GOT3 (cell line): ENCODE measurements at regions not wholly inside any gene's neighbourhood (a gene's known extent, or its start where the extent isn't known, plus 50 kb on each side); places are given as distances from the start of the nearest gene placed in this dataset.
"Not testable (repeated sequence)": the region's sequence is repeated elsewhere in the genome, so short reads cannot be mapped to it uniquely, and the experiment has no call there.

Experiments used
- DNase-seq: peaks from one replicate; lab custom pipeline; 2025; ENCODE audit warnings: mixed read lengths; lab: John Stamatoyannopoulos, UW

DNA sequence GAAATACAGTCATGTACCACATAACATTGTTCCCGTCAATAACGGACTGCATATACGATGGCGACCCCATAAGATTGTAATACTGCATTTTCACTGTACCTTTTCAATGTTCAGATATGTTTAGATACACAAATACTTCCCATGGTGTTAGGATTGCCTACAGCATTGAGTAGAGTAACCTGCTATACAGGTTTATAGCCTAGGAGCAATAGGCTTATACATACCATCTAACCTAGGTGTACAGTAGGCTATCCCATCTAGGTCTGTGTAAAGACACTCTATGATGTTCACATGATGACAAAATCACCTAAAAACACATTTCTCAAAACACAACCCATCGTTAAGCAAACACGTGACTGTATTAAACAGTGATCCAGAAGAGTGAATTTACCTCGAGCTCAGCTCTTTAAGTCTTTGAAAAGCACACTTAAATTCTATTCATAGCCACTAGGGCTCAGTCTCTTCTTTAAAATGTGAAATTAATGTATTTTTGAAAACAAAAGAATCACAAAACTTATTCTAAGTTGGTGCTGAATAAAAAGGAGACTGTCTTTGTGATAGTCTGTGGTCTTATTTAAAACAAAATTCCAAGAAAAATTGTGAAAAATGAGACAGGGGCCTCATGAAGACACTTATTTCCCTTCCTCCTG, 239.1 kb upstream of the ARID2 start:
- DNase-seq = no peak

DNA sequence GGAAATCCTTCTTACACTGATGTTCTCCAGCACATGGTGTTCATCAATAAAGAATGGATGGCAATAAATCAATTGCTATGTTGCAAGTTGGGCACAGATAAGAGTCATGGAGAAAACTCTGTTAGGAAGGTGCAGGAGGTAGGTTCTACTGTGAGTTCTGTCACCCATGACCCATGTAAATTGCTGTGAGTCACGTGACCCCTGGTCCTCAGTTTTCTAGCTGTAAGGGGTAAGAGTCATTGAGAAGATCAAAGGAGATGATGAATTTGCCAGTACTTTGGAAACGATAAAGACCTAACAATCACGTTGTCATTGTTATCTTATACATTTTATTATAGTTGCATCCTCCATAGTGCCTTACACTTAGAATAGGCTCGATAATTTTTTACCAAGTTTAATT, 235.2 kb upstream of the ARID2 start:
- DNase-seq = no peak

DNA sequence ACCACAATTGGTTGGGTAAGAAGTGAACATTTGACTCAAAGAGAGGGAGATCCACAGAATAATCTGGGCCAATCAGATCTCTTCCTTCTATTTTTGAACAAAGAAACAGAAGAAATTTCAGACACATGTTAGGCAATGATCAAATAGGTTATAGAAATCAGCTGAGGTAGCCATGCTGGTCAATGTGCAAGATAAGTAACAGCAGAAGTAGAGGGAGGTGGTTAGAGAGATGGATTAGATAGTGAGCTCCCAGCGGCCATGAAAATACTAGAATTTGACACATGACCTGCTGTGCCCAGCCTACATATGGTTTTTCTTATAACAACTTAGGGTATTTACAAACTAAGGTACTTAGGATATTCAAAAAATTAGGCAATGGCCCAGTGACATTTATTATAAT, 230.9 kb upstream of the ARID2 start:
- no peak for DNase-seq

- DNase-seq = no peak
Measured at GRCh38 chr12:45502481-45503128, 226.9 kb upstream of the ARID2 start.

DNA sequence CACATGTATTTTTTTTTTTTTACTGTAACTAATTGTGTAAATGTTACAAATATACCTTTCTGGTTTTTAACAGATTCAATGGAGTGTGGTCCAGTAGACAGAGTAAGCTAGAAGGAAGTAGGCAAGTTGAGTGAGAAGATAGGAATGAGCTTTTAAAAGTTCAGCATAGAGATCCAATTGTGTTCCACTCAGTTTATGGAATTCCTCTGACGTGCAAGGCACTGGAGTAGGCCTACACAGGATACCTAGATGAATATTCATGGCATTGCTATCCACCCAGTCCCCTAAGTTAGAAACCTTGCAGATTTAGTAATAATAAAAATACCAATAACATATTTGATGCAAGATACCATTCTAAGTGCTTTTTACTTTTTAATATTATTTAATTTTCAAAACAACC, 225.6 kb upstream of the ARID2 start:
- DNase-seq = no peak

DNA sequence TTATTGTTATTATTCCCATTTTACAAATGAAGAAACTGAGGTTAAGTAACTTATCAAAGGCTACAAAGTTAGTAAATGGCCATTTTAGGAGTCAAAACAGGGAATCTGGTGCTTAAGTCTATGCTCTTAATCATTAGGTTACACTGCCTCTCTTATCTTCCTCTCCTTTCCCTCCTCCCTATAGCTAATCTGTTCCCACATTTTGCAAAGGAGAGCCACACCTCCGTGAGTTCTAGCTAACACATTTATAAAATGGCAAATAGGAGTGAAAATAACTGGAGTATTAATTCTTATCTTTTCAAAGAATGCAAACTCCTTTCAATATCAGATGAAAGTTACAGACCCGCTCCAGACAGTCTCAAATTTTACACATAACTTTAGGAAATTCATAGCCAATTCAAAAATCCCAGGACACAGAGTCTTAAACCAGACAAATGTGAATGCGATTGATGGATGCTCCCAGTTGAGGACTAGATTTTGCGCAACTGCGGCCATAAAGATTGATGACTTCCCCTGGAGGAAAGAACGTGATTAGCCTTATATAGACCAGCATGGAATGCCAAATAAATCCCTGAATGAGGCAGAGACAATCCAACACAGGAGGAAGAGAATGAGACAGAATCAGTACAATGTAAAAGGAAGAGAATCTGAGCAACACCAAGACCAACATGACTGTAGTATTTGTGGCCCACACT, 225.0 kb upstream of the ARID2 start:
- DNase-seq = no peak

GRCh38 chr12:45509187-45509586, 220.3 kb upstream of the ARID2 start:
- DNase-seq = no peak

- DNase-seq = no peak
Measured at GRCh38 chr12:45509621-45510020, 219.9 kb upstream of the ARID2 start.

DNA sequence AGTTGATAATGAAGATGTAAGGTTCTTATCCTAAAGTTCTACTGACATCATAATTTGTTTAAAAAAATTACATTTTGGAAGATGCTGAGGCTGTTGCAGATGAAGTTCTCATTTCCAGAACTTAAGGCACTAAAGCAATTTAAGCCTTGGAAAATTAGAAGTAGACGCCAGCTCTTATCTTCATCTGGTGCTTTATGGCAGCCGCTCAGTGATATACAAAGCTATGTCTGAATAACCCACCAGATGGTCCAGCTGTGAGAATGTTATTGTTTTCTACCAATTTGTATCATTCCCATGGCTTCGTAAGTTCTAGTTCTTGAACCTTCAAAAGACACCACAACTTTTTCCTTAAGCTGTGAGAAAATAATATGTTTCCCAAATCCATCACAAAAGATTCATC, 212.1 kb upstream of the ARID2 start:
- no peak for DNase-seq

GRCh38 chr12:45518291-45519235, 210.9 kb upstream of the ARID2 start:
- no peak for DNase-seq

- no peak for DNase-seq
Measured at GRCh38 chr12:45522227-45522626, 207.3 kb upstream of the ARID2 start.

- not testable (repeated sequence) for DNase-seq
Measured at GRCh38 chr12:45526823-45527222, 202.7 kb upstream of the ARID2 start.

- DNase-seq = no peak
Measured at GRCh38 chr12:45532113-45532512, 197.4 kb upstream of the ARID2 start.

GRCh38 chr12:45535610-45536180, 193.8 kb upstream of the ARID2 start:
- no peak for DNase-seq

DNA sequence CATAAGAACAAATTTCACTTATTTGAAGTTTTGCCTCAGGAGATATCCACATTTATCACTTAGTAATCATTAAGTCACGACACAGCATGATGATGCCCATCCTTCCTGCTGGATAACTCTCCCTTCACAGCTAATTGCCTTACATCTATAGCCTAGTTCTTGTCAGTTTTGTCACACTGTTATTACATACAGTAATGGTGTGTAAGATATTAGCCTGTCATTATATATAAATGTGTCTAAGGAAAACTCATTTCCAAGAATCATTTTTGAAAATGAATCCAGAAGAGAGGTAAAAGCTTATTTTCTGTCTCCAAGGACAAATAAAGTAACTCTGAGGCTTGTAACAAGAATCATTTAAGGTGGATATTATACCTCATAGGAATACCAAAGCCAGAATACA, 193.2 kb upstream of the ARID2 start:
- DNase-seq = no peak

DNA sequence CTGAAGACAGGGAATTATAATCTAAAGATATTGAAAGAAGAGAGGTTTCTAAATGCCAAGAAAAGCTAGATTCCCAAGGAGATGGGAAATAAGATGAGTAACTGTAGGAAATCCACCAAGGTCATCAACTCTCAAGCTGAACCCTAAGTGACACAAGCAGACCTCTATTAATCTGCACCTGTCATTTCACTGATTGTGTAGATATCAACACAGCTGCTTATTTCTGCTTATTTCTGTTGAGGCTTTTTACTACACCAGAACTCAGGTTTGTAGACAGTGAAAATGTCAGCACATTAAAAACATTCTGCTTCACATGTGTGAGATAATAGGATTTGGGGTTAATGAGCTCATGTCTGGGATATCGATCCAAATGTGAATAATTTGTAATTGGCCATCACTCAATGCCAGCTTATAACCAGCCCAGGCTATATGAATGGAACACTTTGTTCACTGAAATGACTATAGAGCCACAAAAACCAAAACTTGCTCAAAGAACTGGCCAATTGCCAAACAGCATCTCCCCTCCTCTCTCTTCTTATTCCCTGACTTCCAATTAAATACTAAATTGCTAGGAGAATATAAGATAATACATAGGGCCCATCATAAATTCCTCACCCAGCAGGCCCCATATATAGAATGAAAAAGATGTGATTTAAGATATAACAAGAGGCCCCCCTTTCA, 188.7 kb upstream of the ARID2 start:
- DNase-seq = no peak

DNA sequence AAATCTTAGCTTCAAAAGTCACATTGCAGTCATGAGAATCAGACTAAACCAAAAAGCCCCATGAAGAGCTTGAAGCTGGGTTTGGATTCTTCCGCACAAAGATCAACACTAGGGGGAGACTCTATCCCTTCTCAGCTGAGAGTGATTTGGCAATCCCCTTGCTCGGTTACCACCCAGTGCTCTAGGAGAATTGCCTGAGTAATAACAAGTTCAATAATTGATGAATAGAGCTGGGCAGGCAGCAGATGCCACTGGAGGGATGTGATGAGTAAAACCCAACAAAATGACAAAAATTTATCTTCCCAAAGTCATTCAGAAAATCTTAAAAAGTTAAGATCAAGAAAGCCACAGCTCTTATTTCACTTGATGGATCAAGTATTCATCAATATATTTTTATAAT, 185.6 kb upstream of the ARID2 start:
- DNase-seq = no peak

DNA sequence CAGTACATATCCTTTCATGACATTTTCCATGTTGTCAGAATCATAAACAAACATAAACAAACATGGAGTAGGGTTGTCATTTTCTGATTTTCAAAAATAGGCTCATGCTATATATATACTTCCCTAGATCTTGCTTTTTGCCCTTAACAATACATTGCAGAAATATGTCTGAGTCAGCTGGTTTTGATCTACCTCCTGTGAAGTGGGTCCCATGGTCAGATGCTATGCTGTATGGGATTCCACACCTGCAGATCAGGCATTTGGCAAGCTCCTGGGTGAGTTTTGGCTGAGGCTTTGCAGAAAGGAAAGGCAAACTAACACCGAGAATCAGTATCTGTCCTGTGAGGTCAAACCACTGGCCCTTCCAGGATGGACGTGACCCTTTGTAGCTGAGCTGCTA, 183.0 kb upstream of the ARID2 start:
- no peak for DNase-seq

DNA sequence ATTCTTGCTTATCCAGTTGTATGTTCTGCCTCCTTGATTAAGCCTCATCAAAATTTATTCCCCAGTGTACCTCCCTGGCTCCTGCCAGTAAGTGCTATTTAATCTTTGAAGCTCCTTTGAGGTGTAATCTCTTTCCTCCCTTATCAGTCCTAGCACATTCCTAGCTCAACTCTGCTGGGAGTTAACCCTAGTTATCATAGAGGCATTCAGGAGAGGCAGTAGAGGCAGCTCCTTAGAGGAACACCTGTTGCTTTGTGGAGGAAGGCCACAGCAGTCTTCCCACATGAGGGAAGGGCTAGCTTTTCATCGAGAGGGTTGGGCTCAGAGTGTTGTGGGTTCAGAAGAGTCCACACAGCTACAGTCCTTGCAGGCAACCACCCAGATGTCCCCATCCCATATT, 182.4 kb upstream of the ARID2 start:
- no peak for DNase-seq

GRCh38 chr12:45547822-45548221, 181.7 kb upstream of the ARID2 start:
- DNase-seq = no peak

- no peak for DNase-seq
Measured at GRCh38 chr12:45548426-45548825, 181.1 kb upstream of the ARID2 start.
